NCI-H524 (cell line): ENCODE measurements at regions not wholly inside any gene's neighbourhood (a gene's known extent, or its start where the extent isn't known, plus 50 kb on each side); places are given as distances from the start of the nearest gene placed in this dataset.

Source experiments
- DNase-seq, 2 experiments: peaks; one replicate each; lab custom pipeline; 2025; lab: John Stamatoyannopoulos, UW

DNA sequence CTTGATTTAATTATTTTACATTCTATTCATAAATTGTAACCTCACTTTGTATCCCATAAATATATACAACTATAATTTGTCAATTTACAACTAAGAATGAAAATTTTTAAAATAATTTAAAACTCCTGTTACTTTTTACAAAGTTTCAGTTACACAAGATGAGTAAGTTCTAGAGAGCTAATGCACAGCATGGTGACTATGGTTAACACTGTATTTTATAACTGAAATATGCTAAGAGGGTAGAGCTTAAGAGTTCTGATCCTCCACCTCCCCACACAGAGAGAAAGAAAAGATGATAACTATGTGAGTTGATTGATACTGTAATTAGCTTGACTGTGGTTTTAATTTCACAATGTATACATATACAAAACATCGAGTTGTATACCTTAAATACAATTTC, 412.5 kb upstream of the DDI1 start:
- DNase-seq, result no peak

DNA sequence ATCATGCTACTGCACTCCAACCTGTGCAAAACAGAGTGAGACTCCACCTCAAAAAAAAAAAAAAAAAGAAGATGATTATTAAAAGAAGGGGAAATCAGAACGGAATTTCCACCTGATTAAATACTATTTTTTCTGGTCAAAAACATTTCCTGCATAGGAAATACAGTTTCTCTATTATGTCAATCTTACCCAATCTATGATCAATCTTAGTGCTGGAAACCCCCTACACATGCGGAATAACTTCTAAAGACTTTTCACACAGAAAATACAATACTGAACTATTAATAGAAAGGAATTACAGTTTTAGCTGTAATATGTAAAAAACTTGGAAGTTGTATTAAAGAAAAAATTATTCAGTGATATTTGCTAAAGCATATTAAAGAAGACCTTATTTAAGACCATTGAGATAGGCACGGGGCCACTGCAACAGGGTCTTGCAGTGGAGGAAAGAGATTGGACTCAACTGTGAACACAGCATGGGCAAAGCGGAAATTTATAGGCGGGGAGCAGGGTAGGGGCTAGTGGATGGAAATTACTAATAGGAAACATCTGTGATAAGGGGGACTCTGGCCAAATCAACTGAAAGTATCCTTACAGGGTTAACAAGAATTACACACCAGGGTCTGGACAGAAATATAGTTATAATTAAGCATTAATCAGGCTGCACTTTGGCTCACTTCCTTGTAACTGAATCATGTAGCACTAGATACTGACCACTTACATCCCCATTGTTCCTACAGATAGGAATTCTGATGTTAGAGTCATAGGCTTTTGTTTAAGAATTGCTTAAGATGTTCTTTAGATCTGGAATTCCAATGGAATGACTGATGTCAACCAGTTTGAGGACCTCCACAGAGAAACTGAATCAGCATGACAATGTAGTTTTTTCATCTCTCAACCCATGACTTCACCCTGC, 411.5 kb upstream of the DDI1 start:
- DNase-seq, result no peak

DNA sequence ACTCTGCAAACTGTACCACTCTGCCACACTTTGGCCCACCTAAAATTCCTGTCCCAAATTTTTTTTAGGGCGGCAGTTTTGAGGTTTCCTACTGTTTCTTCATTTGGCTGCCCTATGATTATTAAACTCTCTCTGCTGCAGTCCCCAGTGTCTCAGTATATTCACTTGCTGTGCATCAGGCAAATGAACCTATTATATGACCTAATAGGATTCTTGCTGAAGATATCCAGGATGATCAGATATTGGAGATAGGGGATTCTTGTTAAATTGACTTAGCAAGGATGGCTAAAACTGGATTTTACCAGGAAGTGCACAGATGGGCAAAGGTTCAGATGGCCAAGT, 410.8 kb upstream of the DDI1 start:
- no peak for DNase-seq

DNA sequence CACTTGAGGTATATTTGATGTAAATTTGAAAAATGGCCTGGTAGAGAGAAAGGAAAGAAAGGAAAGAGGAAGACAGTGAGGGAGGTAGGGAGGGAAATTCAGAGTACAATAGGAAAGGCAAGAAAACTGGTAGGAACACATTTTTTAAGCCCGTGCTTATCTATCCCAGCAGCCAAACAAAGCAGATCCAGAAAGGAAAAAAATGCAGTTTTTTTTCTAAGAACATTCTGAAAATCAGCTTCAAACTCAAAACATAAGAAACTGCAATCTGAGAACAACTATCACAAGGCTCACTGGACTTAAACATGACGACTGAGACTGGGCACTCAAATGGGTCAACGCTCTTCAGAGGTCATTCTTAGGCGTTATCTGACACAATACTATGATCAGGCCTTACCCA, 408.3 kb upstream of the DDI1 start:
- no peak for DNase-seq

DNA sequence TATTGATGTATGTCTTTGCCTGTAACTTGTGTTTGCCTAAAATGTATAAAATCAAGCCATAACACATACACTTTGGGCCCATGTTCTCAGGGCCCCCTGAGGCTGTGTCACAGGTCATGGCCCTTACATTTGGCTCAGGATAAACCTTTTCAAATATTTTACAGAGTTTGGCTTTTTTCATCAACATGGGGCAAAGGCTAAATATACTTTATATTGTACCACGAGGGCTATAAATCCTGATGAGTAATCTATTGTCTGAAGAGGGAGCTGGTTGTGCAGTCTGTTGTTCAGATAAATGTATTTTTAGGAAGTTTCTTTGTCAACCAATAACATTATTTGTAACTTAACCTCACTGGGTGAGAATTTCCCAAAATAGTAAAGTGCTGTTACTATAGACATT, 404.6 kb upstream of the DDI1 start:
- DNase-seq, result no peak

DNA sequence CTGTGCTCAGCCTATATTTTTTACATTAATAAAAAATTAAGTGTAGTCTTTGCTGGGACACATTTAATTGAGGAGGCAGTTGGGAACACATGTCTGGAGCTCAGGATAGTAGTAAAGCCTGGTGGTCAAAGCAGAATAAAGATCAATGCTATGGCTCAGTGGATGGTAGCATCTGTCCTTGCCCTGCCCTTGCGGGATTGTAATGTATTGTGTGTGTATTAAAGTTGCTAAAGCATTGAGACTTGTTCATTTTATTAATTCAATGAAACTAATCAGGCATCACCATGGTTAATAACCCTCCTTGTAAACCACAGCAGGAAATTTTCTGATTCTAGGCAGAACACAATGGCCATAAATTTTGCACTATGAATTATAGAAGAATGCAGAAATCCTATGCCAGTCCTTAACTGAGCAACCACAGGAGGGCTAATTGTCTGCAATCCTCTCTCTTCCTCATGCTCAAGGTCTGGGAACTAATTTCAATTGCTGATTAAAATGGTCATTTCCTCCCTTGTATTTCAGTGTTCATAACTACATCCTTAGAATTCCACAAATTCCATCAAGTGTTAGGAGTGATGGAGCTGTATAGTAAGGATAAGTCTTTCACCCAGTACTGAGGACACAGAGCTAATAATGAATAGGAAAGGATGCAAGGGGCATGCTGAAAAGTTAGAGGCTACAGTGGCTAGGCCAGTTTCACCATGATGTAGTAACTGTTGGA, 403.2 kb upstream of the DDI1 start:
- no peak for DNase-seq

DNA sequence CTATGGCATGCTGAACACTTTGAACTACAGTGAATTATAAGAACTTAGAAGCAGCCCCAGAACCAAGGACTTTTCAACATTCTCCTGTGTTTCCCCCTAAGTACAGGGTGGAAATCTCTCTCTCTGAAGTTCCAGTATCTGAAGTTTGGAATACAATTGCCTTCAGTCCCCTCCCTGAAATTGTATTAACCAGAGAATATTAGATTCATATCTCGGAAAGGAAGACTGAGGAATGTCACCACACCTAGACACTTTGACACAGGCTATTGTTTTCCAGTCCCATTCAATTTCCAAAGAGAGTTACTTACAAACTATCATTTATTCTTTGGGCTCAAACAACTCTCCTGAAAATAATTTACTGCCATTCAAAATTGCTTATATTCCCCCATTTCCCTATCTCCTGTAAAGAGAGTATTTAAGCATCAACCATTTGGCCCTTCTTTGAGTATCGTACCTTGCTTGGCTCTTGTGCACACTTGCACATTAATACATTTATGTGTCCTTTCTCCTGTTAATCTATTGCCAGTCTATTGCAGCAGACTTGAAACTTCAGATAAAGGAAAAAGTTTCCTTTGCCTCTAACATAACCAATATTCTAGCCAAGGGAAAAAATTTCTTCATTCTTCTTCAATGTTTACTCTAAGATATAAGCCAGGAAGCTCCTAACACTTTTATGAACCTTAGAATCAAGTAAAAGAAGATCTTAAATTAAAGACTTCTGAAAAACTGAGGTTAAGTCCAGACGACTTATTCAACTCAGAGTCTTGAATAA, 402.4 kb upstream of the DDI1 start:
- DNase-seq, result no peak

DNA sequence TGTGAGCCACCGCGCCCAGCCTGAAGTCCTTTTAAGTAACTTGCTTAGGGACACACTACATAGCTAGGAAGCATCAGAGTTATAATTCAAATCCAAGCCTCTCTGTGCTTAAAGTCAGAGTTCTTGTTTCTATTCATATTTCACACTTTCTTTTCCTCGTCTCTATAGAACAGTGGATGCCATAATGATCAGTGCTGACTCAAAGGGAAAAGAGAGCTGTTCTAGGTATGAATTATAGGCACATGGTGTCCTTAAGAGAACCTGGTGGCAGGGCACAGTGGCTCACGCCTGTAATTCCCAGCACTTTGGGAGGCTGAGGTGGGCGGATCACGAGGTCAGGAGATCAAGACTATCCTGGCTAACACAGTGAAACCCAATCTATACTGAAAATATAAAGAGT, 400.2 kb upstream of the DDI1 start:
- no peak for DNase-seq

DNA sequence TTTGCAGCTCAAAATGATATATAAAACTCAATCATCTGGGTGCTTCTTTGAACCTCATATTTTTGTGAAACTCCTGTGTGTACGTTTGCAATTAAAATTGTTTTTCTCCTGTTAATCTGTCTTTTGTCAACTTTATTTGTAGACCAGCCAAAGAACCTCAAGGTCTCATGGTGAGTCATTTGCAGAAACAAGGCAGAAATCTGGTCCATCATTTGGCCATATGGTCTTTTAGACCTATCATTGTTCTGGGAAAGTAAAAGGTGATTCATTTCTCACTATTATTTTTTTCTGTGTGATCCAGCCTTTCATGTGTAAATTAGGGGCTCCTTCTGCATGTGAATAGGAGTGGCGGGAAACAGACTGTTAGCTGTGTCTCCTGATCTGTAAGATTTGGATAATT, 399.1 kb upstream of the DDI1 start:
- no peak for DNase-seq

DNA sequence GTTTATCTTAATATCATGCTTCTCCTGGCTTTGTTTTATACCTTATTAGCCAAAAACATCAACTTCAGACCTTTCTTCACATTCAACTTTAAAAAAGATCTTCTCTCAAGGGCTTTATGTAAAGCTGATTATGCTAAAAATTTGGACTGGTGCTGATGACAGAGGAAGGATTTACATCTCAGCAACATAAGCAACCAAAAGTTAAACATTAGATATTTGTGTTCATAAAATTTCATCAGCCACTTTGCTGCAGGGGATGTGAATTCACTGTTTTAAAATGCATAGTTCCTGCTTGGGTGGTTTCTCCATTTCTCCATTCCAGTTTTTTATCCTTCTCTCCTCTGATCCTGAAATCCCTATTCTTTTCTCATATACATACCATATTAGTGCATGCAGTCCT, 398.6 kb upstream of the DDI1 start:
- no peak for DNase-seq

DNA sequence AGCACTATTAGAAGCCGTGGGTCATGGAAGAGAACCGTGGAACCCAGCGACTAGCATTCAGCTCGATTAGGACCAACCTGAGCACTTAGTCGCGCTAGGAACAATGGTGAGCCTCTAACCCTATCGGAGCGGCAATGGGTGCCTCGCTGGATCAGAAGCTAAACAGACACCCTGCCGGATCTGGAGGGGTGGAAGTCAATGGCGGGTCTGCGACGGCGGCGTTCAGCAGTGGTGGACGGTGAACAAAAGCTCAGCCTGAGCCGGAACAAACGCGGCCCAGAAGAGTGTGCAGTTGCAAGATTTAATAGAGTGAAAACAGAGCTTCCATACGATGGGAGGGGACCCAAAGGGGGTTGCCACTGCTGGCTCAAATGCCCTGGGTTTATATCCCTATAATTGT, 391.8 kb upstream of the DDI1 start:
- no peak for DNase-seq

DNA sequence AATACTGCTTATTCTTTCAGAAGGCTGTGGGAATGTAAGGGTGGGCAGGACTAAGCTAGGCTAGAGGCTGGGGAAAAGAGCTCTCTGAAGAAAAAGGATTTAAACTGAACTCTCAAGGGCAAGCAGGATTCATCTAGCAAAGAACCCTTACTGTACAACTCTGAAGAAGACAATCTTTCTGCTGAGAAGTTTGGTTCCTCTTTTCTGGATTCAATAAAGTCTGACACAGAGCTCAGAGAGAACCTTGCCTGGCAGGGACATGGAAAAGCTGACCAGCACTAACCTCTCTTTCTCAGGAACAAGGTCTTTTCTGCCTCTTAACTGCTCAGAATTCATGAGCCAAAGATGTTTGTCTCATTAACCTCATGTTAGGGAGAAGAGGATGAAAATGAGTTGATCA, 388.4 kb upstream of the DDI1 start:
- no peak for DNase-seq

DNA sequence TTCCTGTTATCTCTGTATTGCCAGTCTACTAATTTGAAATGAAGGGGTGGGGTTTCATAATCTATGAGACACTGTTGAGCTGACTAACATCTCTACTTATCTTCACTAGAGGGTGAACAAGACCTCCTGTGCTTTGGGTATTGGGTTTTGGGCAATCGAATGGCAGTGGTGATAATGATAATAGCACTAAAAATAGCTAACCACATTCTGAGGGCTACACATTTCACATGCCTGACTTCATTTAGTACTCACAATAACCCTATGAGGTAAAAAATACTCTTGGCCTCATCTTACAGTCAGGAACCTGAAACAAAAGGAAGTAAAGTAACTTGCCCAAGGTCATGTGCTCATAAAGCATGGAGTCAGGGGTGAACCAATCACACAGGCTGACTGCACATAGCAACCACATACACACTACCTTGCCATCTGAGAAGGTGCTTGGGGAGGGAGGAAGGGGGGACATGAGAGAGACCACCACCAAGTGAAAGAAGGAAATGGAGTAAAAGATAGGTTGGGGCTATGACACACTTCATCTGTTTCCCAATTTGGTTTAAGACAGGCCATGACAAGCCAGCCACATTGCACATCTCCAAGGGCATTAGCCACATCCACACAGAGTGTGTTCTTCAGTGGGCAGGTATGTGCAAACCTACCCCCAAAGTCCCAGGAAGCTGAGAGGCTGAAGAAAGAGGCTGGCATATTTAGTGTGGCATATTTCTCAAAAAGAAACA, 387.6 kb upstream of the DDI1 start:
- DNase-seq, result no peak

DNA sequence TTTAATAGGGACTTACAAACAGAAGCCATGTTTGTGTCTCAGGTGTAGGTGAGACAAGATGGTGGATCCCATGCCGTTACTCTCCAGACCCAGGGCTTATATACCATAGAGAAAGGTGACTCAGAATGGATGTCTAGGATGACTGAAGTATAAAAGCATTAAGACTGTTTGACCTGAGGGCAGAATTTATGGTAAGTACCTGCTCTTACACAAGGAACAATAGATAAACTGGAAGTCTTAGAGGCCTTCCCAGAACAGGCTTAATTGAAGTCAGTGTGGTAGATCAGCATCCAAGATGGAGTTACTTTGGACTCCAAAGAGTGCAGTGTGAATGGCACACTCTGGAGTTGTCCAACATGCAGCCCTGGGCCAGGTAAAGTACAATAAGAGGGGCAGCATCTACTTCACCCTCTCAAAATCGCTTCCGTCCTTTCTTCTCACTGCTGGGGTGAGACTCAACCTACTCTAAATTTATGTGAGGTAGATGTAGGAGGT, 387.0 kb upstream of the DDI1 start:
- no peak for DNase-seq

DNA sequence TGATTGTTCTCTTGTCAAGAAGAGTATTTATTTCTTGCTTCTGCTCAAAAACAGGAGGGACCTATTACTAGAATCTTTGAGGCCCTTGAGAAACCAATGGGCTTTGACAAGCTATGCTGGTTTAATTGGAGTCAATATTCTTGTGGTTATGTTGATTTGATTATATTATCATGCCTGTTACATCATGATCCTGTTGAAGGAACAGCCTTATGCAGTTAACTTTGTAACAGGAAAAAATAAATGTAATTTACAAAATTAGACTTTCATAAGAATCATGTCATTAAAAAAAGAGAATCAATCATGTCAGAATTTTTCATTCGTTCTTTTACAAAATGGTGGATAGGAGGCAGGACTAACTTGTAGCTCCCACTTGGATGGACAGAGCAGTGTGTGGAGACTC, 386.1 kb upstream of the DDI1 start:
- DNase-seq, result no peak

DNA sequence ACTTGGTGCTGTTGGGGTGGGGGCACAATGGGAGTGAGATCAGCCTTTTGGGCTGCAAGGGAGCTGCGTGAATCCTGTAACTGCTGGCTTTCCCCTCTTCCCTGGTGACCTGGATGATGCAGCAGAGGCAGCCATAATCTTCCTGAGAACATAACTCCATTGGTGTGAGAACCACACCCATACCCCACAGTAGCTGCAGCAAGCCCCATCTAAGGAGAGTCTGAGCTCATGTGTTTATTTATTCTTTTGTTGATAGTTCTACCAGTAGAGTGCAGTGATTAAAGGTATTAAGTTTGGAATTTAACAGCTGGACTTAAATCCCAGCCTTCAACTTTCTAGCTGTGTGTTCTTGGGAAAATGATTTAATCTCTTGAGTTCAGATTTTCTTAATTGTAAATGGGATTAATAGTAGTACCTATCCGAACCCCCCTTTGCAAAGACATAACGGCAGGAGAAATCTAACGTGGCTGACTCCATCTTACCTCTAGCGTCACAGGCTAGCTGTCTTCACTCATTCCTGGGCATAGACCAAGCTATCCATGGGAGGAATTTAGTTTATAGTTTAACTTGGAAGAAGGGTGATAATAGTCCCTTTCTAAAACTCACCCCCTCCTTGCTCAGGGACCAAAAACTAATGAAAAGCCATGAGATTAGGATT, 385.0 kb upstream of the DDI1 start:
- no peak for DNase-seq

DNA sequence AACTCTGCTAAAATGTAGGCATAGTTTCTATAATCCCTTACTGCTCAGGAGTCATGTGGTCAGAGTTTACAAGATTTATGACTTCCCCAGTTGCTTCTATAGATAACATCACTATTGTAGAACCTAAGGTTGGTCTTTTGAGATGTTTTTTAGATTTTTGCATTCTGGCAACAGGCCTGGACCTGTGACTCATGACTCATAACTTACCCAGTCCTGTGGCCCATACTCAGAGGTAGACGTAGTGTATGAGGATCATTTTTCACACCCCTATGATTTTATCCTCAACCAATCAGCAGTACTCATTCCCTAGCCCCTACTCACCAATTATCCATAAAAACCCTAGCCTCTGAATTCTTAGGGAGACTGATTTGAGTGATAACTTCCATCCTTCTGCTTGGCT, 384.4 kb upstream of the DDI1 start:
- DNase-seq, result no peak

DNA sequence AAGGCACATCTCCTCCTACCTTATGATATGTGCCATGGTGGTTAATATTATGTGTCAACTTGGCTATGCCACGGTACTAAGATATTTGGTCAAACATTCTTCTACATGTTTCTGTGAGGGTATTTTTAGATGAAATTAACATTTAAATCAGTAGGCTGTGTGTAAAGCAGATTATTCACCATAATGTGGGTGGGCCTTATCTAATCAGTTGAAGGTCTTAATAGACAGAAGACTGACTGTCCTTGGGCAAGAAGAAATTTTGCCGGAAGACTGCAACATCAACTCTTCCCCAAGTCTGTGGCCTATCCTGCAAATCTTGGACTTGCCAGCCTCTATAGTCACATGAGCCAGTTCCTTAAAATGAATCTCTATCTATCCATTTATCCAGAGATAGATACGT, 380.1 kb upstream of the DDI1 start:
- no peak for DNase-seq

DNA sequence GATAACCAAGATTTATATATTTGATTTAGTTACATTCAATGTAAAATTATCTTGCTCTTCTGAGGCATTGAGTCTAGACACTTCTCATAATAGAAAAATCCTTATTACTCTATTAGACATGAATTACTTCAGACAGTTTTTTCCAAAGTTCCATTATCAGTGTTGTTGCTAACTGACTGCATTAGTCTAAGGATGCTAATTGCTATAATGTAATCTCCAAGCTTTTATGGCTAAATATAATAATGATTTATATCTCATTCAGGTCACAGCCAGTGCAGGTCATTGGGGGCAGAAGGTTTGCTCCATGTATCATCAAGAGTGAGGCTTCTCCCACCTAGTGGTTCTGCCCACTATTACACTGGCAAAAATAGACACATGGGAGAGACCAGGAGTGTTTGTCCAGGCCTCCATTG, 377.2 kb upstream of the DDI1 start:
- peak in 1 of 2 experiments; percentile 6 for DNase-seq

DNA sequence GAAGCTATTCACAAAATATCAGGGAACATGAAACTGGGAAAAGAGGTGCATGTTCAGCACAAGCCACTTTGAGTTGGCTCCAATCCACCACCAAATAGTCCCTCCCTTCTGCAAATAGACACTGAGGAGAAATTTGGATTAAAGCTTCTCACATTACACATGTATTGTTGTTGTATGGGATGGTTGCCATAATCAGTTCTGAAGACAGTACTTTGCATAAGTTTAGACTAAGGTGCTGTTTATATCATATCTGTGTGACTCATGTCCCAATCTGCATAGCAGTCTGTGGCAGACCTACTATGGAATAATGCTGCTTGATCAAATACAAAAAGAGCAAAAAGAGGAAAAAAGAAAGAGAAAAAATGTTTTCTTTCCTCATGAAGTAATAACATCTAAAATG, 376.7 kb upstream of the DDI1 start:
- DNase-seq, result no peak

DNA sequence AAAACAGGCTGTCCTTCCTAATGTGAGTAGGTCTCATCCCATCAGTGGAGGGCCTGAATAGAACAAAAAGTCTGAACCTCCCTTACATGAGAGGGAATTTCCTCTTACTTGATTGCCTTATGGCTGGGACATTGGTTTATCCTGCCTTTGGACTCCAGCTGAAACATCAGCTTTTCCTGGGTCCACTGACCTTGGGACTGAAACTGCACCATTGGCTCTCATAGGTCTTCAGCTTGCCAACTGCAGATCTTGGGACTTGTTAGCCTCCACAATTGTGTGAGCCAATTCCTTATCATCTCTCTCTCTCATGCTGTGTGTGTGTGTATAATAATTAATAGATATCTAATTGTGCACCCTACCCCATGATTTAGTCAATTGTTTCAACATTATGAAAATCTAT, 375.3 kb upstream of the DDI1 start:
- DNase-seq, result no peak

DNA sequence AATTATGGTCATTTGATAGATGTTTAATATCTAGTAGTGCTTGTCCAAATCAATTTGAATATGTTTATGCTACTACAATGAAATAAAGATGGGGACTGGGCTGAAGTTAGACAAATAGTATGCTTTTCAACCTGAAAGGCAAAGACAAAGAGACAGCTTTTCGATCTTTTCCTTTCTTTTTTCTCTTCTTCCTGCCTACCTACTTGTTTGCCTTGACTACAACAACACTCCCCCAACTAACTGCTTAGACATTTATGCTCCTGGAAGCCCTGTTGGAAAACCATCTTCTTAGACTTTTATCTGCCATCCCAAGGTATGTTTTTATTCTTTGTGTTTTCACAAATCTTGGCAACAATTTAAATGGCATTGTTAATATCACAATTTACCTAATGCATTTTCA, 374.4 kb upstream of the DDI1 start:
- no peak for DNase-seq
